HEK293 (cell line): ENCODE measurements at regions not wholly inside any gene's neighbourhood (a gene's known extent, or its start where the extent isn't known, plus 50 kb on each side); places are given as distances from the start of the nearest gene placed in this dataset.

Experiments used
- CTCF ChIA-PET: fragments of 350-600 bp; formaldehyde crosslinking; extraction: SDS; loops from one replicate; lab custom pipeline; 2021; ENCODE audit warnings: antibody characterized with exemption; lab: Yijun Ruan, JAX
- POLR2A ChIA-PET: fragments of 300-600 bp; formaldehyde crosslinking; extraction: SDS; loops from one replicate; lab custom pipeline; 2020; ENCODE audit warnings: antibody characterized with exemption, inconsistent platforms; lab: Yijun Ruan, JAX
- H3K27ac ChIP-seq: fragments of 200-500 bp; sonication (Bioruptor generic); 2 replicates; pipeline ENCODE4 v1.5.1; 2014; ENCODE audit warnings: low read depth, low read length, control low read depth, inconsistent platforms; ENCODE audit errors: extremely low read depth
- H3K36me3 ChIP-seq, 2 experiments: fragments of 200-500 bp in 1 of 2; sonication (Bioruptor generic) in 1 of 2; 1 replicate in 1 of 2; 2 replicates in 1 of 2; pipeline ENCODE4 v1.5.1; 2014 to 2017; ENCODE audit warnings: inconsistent platforms in 2 of 2, low read length in 2 of 2; ENCODE audit not compliant: control insufficient read depth in 2 of 2, insufficient read depth in 1 of 2
- H3K4me1 ChIP-seq: fragments of 200-500 bp; sonication (Bioruptor generic); 2 replicates; pipeline ENCODE4 v1.5.1; 2014; ENCODE audit warnings: mild to moderate bottlenecking, low read length, inconsistent platforms; ENCODE audit not compliant: control insufficient read depth, insufficient read depth
- H3K4me3 ChIP-seq: 2 replicates; pipeline ENCODE4 v1.5.1; 2011; ENCODE audit warnings: low read depth, mild to moderate bottlenecking, control low read depth, low read length, moderate library complexity
- H3K9me3 ChIP-seq: fragments of 200-500 bp; sonication (Bioruptor generic); 2 replicates; pipeline ENCODE4 v1.5.1; 2014; ENCODE audit warnings: low read depth, low read length, inconsistent platforms; ENCODE audit not compliant: control insufficient read depth, insufficient read depth
- HOXC10 ChIP-seq: sonication (generic); formaldehyde crosslinking; IDR thresholded peaks from 2 replicates; pipeline ENCODE4 v1.8.1; 2023; ENCODE audit warnings: mild to moderate bottlenecking, missing genetic modification reagents
- MZF1 ChIP-seq: fragments of 450-650 bp; formaldehyde crosslinking; IDR thresholded peaks from 2 replicates; pipeline ENCODE4 v1.5.1; 2017; ENCODE audit warnings: missing biosample characterization, missing genetic modification characterization, borderline replicate concordance
- PRDM1 ChIP-seq: fragments of 450-650 bp; formaldehyde crosslinking; IDR thresholded peaks from 2 replicates; pipeline ENCODE4; 2016; ENCODE audit warnings: missing biosample characterization, missing genetic modification characterization
- SCRT1 ChIP-seq: fragments of 450-650 bp; formaldehyde crosslinking; IDR thresholded peaks from 2 replicates; pipeline ENCODE4 v1.5.1; 2016; ENCODE audit warnings: missing biosample characterization, missing genetic modification characterization, borderline replicate concordance
- SCRT2 ChIP-seq: fragments of 450-650 bp; formaldehyde crosslinking; IDR thresholded peaks from 2 replicates; pipeline ENCODE4 v1.5.1; 2016; ENCODE audit warnings: missing biosample characterization, missing genetic modification characterization
- YY2 ChIP-seq: fragments of 450-650 bp; formaldehyde crosslinking; IDR thresholded peaks from 2 replicates; pipeline ENCODE4 v1.5.1; 2016; ENCODE audit warnings: missing biosample characterization, missing genetic modification characterization
- ZBTB10 ChIP-seq: fragments of 450-650 bp; formaldehyde crosslinking; IDR thresholded peaks from 2 replicates; pipeline ENCODE4 v1.5.1; 2016; ENCODE audit warnings: missing biosample characterization, missing genetic modification characterization
- ZBTB7A ChIP-seq: fragments of 450-650 bp; formaldehyde crosslinking; IDR thresholded peaks from 2 replicates; pipeline ENCODE4 v1.5.1; 2016; ENCODE audit warnings: low read depth, missing biosample characterization, missing genetic modification characterization
- ZNF155 ChIP-seq: fragments of 450-650 bp; formaldehyde crosslinking; IDR thresholded peaks from 2 replicates; pipeline ENCODE4 v1.5.1; 2016; ENCODE audit warnings: missing biosample characterization, missing genetic modification characterization
- ZNF169 ChIP-seq: fragments of 450-650 bp; formaldehyde crosslinking; IDR thresholded peaks from 2 replicates; pipeline ENCODE4 v1.5.1; 2016; ENCODE audit warnings: missing biosample characterization, missing genetic modification characterization
- ZNF18 ChIP-seq: fragments of 450-650 bp; formaldehyde crosslinking; IDR thresholded peaks from 2 replicates; pipeline ENCODE4 v1.5.1; 2016; ENCODE audit warnings: missing biosample characterization, missing genetic modification characterization
- ZNF23 ChIP-seq: fragments of 450-650 bp; formaldehyde crosslinking; IDR thresholded peaks from 2 replicates; pipeline ENCODE4 v1.5.1; 2016; ENCODE audit warnings: missing biosample characterization, missing genetic modification characterization, borderline replicate concordance
- ZNF266 ChIP-seq: fragments of 450-650 bp; formaldehyde crosslinking; IDR thresholded peaks from 2 replicates; pipeline ENCODE4 v1.5.1; 2016; ENCODE audit warnings: missing biosample characterization, missing genetic modification characterization, low read depth
- ZNF274 ChIP-seq, 2 experiments: fragments of 200-500 bp in 1 of 2; fragments of 450-650 bp in 1 of 2; sonication (Bioruptor generic) in 1 of 2; formaldehyde crosslinking in 1 of 2; IDR thresholded peaks; 2 replicates each; pipeline versions ENCODE4 v1.5.1 to v1.6.1; 2014 to 2016; ENCODE audit warnings: borderline replicate concordance in 1 of 2, inconsistent platforms in 1 of 2, low read length in 1 of 2, missing biosample characterization in 1 of 2, missing genetic modification characterization in 1 of 2
- ZNF280D ChIP-seq: fragments of 450-650 bp; formaldehyde crosslinking; IDR thresholded peaks from 2 replicates; pipeline ENCODE4 v1.5.1; 2016; ENCODE audit warnings: missing biosample characterization, missing genetic modification characterization
- ZNF423 ChIP-seq: fragments of 450-650 bp; formaldehyde crosslinking; IDR thresholded peaks from 2 replicates; pipeline ENCODE4 v1.5.1; 2016; ENCODE audit warnings: missing biosample characterization, missing genetic modification characterization
- ZNF433 ChIP-seq: fragments of 450-650 bp; formaldehyde crosslinking; IDR thresholded peaks from 2 replicates; pipeline ENCODE4 v1.5.1; 2016; ENCODE audit warnings: missing biosample characterization, missing genetic modification characterization, low read depth
- ZNF561 ChIP-seq: fragments of 450-650 bp; IDR thresholded peaks from 2 replicates; pipeline ENCODE4 v1.5.1; 2018; ENCODE audit warnings: missing biosample characterization, missing genetic modification characterization, borderline replicate concordance
- ZNF610 ChIP-seq: fragments of 450-650 bp; formaldehyde crosslinking; IDR thresholded peaks from 2 replicates; pipeline ENCODE4 v1.5.1; 2016; ENCODE audit warnings: missing biosample characterization, missing genetic modification characterization, borderline replicate concordance
- ZNF654 ChIP-seq: fragments of 450-650 bp; formaldehyde crosslinking; IDR thresholded peaks from 2 replicates; pipeline ENCODE4 v1.5.1; 2016; ENCODE audit warnings: low read depth, missing biosample characterization, missing genetic modification characterization
- ZNF76 ChIP-seq: fragments of 450-650 bp; formaldehyde crosslinking; IDR thresholded peaks from 2 replicates; pipeline ENCODE4; 2016; ENCODE audit warnings: low read depth, missing biosample characterization, missing genetic modification characterization, borderline replicate concordance
- ZSCAN23 ChIP-seq: fragments of 450-650 bp; formaldehyde crosslinking; IDR thresholded peaks from 2 replicates; pipeline ENCODE4 v1.5.1; 2016; ENCODE audit warnings: missing biosample characterization, missing genetic modification characterization

DNA sequence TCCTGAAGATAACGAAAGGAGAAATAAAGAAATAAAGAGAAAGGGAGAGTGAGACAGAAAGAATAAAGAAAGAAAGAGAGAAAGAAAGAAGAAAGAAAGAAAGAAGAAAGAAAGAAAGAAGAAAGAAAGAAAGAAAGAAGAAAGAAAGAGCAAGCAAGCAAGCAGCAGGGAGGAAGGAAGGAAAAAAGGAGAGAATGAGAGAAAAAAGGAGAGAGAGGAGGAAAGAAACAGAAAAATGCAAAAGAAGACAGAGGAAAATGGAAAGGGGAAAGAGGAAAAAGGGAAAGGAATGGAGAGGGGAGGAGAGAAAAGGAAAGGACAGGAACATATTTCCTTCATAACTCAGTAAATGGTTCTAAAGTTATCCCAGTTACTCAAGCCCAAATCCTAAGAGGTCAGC is 978.8 kb upstream of the CDH9 start:
- Histone ChIP-seq H3K36me3 (no peaks in the 10 kb centered on the region), H3K4me3 (no peak overlapping the region), H3K4me1 (no peaks in the 10 kb centered on the region), H3K27ac (no peak overlapping the region), H3K9me3 (no peaks in the 10 kb centered on the region)
- CTCF ChIA-PET, result no interaction called here
- POLR2A ChIA-PET, result no interaction called here
- TF ChIP-seq ZNF561 (tag by site-specific recombination) (no peak), YY2 (tag by site-specific recombination) (no peak), ZBTB10 (tag by site-specific recombination) (no peak), ZNF169 (tag by site-specific recombination) (no peak), PRDM1 (tag by site-specific recombination) (peak; percentile 94), ZNF423 (tag by site-specific recombination) (no peak)

- no peaks in the 10 kb centered on the region for H3K36me3 ChIP-seq
- TF ChIP-seq ZNF155 (no peak), SCRT1 (peak; percentile 72), ZBTB7A (tag by site-specific recombination) (no peak), ZNF654 (tag by site-specific recombination) (peak; percentile 49), HOXC10 (CRISPR knock-in tag) (no peak), ZNF18 (no peak), SCRT2 (tag by site-specific recombination) (peak; percentile 94)
- no peak overlapping the region for H3K27ac ChIP-seq
- H3K4me1 ChIP-seq, result no peaks in the 10 kb centered on the region; the same call in 1 of the 2 replicates
- H3K4me3 ChIP-seq, result no peak overlapping the region
- CTCF ChIA-PET, result interaction anchor here (0.7 to 1.2 kb wide), 2 partner anchors 132 to 752 kb away, joined by 3 read pairs; no protein-coding TSS in a partner anchor
- no peaks in the 10 kb centered on the region for H3K9me3 ChIP-seq
- POLR2A ChIA-PET, result no interaction called here
Measured at GRCh38 chr5:28014779-28015178, 976.4 kb upstream of the CDH9 start.

DNA sequence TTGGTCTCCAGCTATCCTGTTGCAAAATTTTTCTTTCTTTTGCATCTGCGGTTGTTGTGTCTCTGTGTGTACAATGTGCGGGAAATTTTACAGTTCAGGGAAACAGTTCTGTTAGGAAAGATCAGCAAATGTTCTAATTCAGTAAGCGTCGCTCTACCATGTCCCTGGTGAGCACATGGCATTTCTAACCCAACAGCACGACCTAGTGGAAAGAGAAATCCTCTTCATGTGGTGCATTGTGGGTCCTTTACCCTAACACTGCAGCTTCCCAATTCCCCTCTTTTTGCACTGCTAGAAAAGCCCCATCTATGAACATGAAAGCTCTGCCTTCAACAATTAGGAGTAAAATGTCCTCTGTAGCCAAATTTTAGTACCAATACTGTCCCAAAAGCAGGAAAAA is 974.2 kb upstream of the CDH9 start:
- H3K36me3 ChIP-seq, result no peaks in the 10 kb centered on the region
- H3K9me3 ChIP-seq, result no peaks in the 10 kb centered on the region
- H3K4me3 ChIP-seq, result no peak overlapping the region
- TF ChIP-seq ZNF266 (tag by site-specific recombination), result no peak
- no peak for TF ChIP-seq ZSCAN23 (tag by site-specific recombination)
- TF ChIP-seq ZNF274 (IDR thresholded peaks at IDR 0.05; ENCODE audit: low read length), result no peak
- TF ChIP-seq ZNF274 (tag by site-specific recombination; IDR thresholded peaks at IDR 0.05; ENCODE audit: borderline replicate concordance), result no peak
- no peak for TF ChIP-seq ZNF280D (tag by site-specific recombination)
- TF ChIP-seq MZF1, result no peak
- no peak for TF ChIP-seq ZNF23 (tag by site-specific recombination)
- TF ChIP-seq ZNF610 (tag by site-specific recombination), result no peak
- peak; percentile 56; the same call in 1 of the 2 replicates for TF ChIP-seq ZNF76 (tag by site-specific recombination)
- peak; percentile 86 for TF ChIP-seq ZNF654 (tag by site-specific recombination)
- TF ChIP-seq ZNF433, result no peak
- H3K27ac ChIP-seq, result no peak overlapping the region
- no peaks in the 10 kb centered on the region; the same call in 1 of the 2 replicates for H3K4me1 ChIP-seq
- ChIA-PET POLR2A (no interaction called here), CTCF (interaction anchor here (0.6 to 0.8 kb wide), 4 partner anchors 429 to 1759 kb away, joined by 3 to 5 read pairs (median 4); no protein-coding TSS in a partner anchor)
